Adrenal gland (tissue), 5 donors: ENCODE measurements at regions not wholly inside any gene's neighbourhood (a gene's known extent, or its start where the extent isn't known, plus 50 kb on each side); places are given as distances from the start of the nearest gene placed in this dataset.

Experiments
- CTCF ChIP-seq, 6 experiments: fragments of 450-650 bp in 4 of 6; fragments of 200-600 bp in 2 of 6; sonication (generic) in 1 of 6; IDR thresholded peaks; 1 replicate in 5 of 6; 2 replicates in 1 of 6; pipeline versions ENCODE4 v1.5.1 to v1.8.0; 2016 to 2021; ENCODE audit warnings: antibody characterized with exemption in 6 of 6, mild to moderate bottlenecking in 2 of 6, moderate library complexity in 1 of 6
- POLR2A ChIP-seq, 2 donors: fragments of 450-650 bp; IDR thresholded peaks; one replicate each; pipeline ENCODE4 v1.6.1; 2017; ENCODE audit warnings: antibody characterized with exemption in 2 of 2, mild to moderate bottlenecking in 2 of 2, moderate library complexity in 1 of 2
- donor health status: DM: no; HTN: no; CAD: no.

DNA sequence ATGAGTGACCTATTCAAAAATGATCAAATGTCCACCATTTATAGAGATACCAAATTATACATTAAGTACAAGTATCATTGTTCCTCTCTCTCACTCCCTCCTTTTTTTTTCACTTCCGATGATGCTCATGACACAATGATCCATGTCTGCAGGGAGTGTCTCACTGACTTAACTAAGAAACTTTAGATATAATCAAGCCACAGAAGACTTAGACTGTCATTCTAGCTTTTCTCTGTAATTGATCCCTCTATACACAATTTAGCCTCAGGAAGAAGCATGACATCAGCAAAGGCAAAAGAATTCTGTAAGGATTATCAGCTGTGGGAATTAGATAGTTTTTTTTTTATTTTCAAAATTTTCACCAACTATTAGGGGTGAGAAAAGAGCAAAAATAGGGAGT, 734.9 kb upstream of the PCDH9 start:
- TF ChIP-seq CTCF (IDR thresholded peaks at IDR 0.05), result no peak
- no peak for TF ChIP-seq POLR2A (IDR thresholded peaks at IDR 0.05)
